ENCODE measurements at regions not wholly inside any gene's neighbourhood (a gene's known extent, or its start where the extent isn't known, plus 50 kb on each side); places are given as distances from the start of the nearest gene placed in this dataset.

- no peak overlapping the region for H3K9ac ChIP-seq (ENCODE audit: extremely low read depth, insufficient read length, low read length)
- Mint-ChIP-seq H3K27me3 (ENCODE audit: low read depth) (no peaks in the 10 kb centered on the region), H3K9me3 (peaks cover 0 to 5% of the 10 kb centered on the region in 2 experiments; a peak in 4 of 5 replicates), H3K4me3 (no peak overlapping the region), H3K4me1 (no peaks in the 10 kb centered on the region), H3K36me3 (ENCODE audit: insufficient read depth in 1 of 3, low read depth in 3 of 3) (no peaks in the 10 kb centered on the region), H3K27ac (no peak overlapping the region; a peak in 2 of 7 replicates)
- H2BK12ac ChIP-seq (ENCODE audit: insufficient read length, low read depth, low read length) = no peak overlapping the region
- no peak overlapping the region for H2AFZ ChIP-seq (ENCODE audit: low read length)
- H2BK120ac ChIP-seq (ENCODE audit: low read depth, low read length, poor library complexity, severe bottlenecking) = no peak overlapping the region
- no peak overlapping the region for H2BK20ac ChIP-seq (ENCODE audit: low read depth, low read length, poor library complexity, severe bottlenecking)
- no peak overlapping the region for H3T11ph ChIP-seq (ENCODE audit: low read length)
- no peak overlapping the region for H2AK5ac ChIP-seq (ENCODE audit: insufficient read length, low read length)
- H3K79me1 ChIP-seq (ENCODE audit: insufficient read depth, low read depth, low read length, poor library complexity, severe bottlenecking) = no peaks in the 10 kb centered on the region
- H3K27ac ChIP-seq (ENCODE audit: insufficient read length, low read depth, low read length) = no peak overlapping the region
- H4K20me1 ChIP-seq (ENCODE audit: control insufficient read depth, insufficient read depth, insufficient read length) = no peaks in the 10 kb centered on the region
- H4K5ac ChIP-seq (ENCODE audit: insufficient read length, low read depth, low read length) = no peak overlapping the region
- no peak overlapping the region for H2BK15ac ChIP-seq (ENCODE audit: low read depth, low read length)
- H3K23me2 ChIP-seq (ENCODE audit: insufficient read length, low read depth, low read length, poor library complexity, severe bottlenecking) = no peaks in the 10 kb centered on the region
- no peak overlapping the region for H4K91ac ChIP-seq (ENCODE audit: insufficient read length, low read depth, low read length)
- no peak overlapping the region for H3K23ac ChIP-seq (ENCODE audit: insufficient read length, low read depth, low read length)
- no peak overlapping the region for H2BK5ac ChIP-seq (ENCODE audit: insufficient read length, low read length)
- no peaks in the 10 kb centered on the region for H3K27me3 ChIP-seq (ENCODE audit: insufficient read depth, low read length)
- no peak for DNase-seq
- H3K4me2 ChIP-seq (ENCODE audit: insufficient read depth, insufficient read length, low read length) = no peak overlapping the region
- no peaks in the 10 kb centered on the region for H3K9me3 ChIP-seq (ENCODE audit: control insufficient read depth, low read depth, low read length)
- H3K18ac ChIP-seq (ENCODE audit: insufficient read length, low read depth, low read length) = no peak overlapping the region
- H3K4ac ChIP-seq (ENCODE audit: low read depth, low read length) = no peak overlapping the region
- no peak overlapping the region for H4K8ac ChIP-seq (replicated peaks; ENCODE audit: insufficient read length, low read depth, low read length)
- H3K56ac ChIP-seq (ENCODE audit: insufficient read length, low read depth, low read length) = no peak overlapping the region
- H3K79me2 ChIP-seq (ENCODE audit: insufficient read depth, low read length) = no peaks in the 10 kb centered on the region
- H3K14ac ChIP-seq (ENCODE audit: insufficient read depth, low read length) = no peak overlapping the region
- H3K4me1 ChIP-seq (ENCODE audit: insufficient read depth, low read length) = no peaks in the 10 kb centered on the region
- TF ChIP-seq CTCF (conservative IDR thresholded peaks at IDR 0.05) = no peak
Observed at GRCh38 chr12:87813476-87814234, 215.5 kb downstream of the C12orf50 start.
